Adrenal gland (tissue), 5 donors: ENCODE measurements at regions not wholly inside any gene's neighbourhood (a gene's known extent, or its start where the extent isn't known, plus 50 kb on each side); places are given as distances from the start of the nearest gene placed in this dataset.

Source experiments
- POLR2A ChIP-seq, 2 donors: fragments of 450-650 bp; IDR thresholded peaks; one replicate each; pipeline ENCODE4 v1.6.1; 2017; ENCODE audit warnings: antibody characterized with exemption in 2 of 2, mild to moderate bottlenecking in 2 of 2, moderate library complexity in 1 of 2
- TF ChIP-seq, protein P1 (sequence below), 6 experiments: fragments of 450-650 bp in 4 of 6; fragments of 200-600 bp in 2 of 6; sonication (generic) in 1 of 6; IDR thresholded peaks; 1 replicate in 5 of 6; 2 replicates in 1 of 6; pipeline versions ENCODE4 v1.5.1 to v1.8.0; 2016 to 2021; ENCODE audit warnings: antibody characterized with exemption in 6 of 6, mild to moderate bottlenecking in 2 of 6, moderate library complexity in 1 of 6
- donor health status: DM: no; HTN: no; CAD: no.

DNA sequence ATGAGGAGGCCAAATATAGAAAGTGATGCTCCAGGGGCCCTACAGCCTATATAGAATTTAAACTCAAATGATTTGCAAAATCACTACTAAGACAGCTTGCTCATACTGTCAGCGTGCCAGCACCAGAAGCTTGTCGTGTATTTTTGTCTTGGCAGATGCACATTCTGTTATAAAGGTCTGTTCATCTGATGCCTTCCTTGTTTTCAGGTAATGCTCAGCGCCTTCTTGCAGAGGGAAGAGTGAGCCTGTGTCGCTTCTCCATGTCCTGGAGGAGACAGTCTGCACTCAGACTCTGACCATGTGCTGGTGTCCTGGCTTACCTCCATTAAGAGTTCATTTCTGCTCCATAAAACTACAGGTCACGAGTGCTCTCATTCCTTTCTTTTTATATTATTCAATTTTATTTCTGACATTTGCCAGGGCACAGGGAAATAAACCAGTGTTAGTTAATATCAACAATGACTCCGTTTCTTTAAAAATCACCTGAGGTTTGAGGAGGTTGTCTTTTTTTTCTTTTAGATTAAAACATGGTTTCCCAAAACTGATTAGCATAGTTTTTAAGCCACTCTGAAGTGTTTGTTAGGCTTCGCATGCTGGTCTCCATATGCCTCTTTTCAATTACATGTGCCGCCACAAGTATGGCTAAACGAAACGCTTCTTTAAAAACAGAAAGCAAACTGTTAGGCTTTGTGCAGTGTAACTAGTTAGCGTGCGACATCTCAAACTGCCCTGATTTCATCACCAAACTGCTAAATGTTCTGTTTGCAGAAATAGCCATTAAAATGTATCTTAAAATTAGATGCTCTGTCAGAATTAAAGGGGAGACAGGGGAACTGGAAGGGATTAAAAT is 215.2 kb upstream of the GK2 start:
- no peak for TF ChIP-seq POLR2A (IDR thresholded peaks at IDR 0.05)
- TF ChIP-seq, protein P1, sequence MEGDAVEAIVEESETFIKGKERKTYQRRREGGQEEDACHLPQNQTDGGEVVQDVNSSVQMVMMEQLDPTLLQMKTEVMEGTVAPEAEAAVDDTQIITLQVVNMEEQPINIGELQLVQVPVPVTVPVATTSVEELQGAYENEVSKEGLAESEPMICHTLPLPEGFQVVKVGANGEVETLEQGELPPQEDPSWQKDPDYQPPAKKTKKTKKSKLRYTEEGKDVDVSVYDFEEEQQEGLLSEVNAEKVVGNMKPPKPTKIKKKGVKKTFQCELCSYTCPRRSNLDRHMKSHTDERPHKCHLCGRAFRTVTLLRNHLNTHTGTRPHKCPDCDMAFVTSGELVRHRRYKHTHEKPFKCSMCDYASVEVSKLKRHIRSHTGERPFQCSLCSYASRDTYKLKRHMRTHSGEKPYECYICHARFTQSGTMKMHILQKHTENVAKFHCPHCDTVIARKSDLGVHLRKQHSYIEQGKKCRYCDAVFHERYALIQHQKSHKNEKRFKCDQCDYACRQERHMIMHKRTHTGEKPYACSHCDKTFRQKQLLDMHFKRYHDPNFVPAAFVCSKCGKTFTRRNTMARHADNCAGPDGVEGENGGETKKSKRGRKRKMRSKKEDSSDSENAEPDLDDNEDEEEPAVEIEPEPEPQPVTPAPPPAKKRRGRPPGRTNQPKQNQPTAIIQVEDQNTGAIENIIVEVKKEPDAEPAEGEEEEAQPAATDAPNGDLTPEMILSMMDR (IDR thresholded peaks at IDR 0.05) = no peak
